Fibroblast of the conjunctiva (primary cell): ENCODE measurements at regions not wholly inside any gene's neighbourhood (a gene's known extent, or its start where the extent isn't known, plus 50 kb on each side); places are given as distances from the start of the nearest gene placed in this dataset.

Source experiments
- DNase-seq: peaks from one replicate; pipeline ENCODE4 v3.0.0-alpha.2; 2010; ENCODE audit warnings: low read depth

DNA sequence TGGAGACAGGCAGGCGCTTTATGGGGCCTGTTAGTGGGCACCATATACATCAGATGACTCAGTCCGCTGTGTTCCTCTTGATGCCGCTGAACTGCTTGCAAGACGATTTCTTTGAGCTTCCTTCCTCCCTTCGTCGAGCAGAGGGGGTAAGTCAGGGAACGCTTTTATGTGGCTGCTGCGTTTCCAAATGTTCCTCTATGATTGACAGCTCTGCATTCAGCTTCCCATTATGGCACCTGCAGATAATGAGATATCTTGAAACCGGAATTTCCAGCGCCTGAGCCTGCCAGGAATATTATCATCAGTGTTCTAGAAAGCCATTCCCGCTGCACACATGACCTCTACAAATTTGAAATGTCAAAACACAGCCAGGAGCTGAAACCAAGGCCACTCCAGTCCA lies 257.0 kb downstream of the TSHZ3 start:
- DNase-seq = no peak

DNA sequence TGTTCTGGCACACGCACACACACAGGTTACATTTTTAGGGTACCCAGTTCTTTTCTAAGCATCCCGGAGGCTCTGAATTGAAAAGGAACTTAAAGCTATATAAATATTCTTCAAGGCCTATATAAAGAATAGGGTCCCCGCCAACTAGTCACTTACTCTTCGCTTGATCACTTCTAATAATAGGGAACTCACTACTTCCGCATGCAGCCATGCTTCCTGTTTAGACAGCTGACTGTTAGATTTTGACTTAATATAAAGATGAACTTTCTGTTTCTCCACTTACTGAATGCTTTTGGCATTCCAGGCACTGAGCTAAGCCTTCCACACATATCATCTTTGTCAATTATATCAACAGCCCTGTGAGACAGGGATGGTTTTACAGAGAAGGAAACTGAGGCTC lies 259.6 kb downstream of the TSHZ3 start:
- no peak for DNase-seq

DNA sequence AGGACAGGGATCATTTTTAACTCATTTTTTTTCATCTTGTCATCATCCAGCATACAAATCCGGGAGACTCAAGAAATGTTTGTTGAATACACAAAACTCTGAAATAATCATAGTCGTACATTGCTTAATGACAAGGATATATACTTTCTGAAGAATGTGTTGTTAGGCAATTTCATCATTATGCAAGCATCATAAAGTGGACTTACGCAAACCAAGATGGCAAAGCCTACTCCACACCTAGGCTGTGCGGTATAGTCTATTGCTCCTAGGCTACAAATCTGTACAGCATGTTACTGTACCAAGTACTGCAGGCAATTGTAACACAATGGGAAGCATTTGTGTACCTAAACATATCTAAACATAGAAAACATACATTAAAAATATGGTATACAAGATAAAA lies 264.1 kb downstream of the TSHZ3 start:
- DNase-seq = no peak

DNA sequence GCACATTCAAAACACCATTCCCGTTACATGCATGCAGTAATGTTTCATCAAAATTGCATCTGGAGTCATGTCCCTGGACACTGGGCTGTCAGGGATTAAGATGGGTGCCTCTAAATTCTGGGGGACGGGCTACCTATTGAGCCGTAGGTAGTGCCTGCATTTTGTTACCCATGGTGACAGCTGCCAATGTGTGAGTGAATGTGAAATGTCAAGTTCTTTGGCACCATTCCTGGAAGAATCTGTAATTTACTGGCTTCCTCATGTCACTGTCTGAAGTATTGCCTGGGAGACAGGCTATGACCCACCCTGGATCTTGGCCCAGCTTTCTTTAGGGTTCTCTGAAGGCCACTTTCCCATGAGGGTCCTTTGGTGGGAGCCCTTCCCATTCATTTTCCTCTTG lies 266.1 kb downstream of the TSHZ3 start:
- no peak for DNase-seq

DNA sequence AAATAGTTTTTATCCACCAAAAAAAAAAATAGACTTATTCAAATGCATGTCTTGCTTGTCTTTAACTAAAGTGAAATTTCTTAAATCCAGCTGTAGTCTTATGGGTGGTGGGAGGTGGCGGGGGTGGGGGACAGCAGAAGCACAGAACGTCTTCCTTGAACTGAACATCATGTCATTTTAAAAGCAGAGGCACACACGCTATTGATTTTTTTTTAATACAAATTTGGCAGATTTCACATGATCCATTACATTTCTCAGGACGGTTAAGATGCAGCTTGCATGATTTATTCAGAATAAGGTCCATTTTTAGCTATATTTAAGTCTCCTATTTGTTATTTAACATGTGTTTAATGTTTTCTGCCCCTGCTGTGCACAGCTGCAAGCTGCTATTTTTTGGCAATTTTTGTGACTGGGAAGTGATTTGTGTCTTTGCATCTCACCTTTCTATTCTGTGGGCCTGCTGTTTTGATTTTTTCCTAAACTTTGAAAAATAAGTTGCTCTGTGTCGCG lies 274.0 kb downstream of the TSHZ3 start:
- no peak for DNase-seq

DNA sequence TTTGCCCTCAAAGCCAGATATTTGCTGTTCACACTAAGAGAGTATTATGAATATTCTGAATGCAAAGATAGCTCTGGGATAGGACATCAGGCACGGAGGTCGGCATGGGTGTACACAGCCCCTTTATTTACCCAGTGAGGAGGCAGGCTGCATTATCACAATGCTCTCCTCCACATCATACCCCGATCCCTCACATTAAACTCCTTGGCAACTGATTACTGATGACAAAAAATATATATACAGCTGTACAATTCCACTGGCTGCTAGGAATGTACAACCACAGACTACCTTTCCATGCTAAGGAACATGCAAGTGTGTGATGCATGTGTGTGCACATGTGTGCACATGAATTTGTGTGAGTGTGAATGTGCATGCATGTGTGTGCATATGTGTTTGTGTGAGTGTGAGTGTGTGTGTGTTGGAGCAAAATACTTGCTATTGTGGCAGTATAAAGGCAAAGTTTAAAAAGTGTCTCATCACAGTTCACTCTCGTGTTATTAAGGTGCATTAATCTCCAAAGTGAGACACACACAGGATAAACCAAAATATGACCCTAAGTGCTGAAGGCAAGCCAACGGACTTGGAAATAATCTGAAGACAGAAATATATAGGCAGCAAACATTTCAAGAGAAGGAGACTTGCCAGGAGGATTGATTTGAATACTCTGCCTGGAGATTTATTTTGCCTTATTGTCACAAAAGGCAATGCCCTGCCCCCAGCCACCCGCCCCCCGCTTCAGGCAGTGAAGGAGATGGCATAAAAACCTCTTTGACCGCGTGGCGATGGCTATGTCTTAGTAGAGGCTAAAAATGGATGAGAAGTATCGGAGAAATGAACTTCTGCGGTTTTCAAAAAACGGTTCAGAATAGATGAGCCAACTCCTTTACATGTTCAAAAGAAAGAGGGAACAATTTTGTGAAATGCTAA lies 274.8 kb downstream of the TSHZ3 start:
- no peak for DNase-seq

DNA sequence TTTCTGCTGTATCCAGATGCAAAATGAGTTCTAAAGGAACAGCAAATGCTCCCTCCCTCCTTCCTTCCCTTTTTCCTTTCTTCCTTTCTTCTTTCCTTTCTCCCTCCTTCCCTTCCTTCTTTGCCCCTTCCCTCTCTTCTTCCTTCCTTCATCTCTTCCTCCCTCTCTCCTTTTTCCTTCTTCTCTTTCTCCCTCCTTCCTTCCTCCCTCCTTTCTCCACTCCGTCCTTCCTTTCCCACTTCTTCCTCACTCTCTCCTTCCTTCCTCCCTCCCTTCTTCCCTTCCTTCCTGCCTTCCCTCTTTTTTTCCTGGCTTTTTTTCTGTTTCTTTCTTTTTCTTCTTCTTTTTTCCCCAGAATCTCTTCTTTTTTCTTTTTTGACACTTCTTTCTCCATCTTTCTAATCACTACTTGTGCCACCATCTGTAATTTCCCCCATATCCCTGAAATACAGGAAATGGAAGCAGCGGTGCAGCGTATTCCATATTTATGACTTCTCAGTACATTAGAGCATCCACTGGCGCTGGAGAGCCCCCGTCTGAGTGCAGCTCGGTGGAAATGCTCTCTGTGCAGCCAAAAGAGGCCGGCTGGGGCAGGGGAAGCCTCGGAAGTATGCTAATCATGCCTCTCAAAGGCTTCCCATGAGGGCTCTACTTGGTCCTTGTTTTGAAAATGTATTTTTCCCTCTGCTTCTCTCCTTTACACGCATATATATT lies 275.6 kb downstream of the TSHZ3 start:
- no peak for DNase-seq

DNA sequence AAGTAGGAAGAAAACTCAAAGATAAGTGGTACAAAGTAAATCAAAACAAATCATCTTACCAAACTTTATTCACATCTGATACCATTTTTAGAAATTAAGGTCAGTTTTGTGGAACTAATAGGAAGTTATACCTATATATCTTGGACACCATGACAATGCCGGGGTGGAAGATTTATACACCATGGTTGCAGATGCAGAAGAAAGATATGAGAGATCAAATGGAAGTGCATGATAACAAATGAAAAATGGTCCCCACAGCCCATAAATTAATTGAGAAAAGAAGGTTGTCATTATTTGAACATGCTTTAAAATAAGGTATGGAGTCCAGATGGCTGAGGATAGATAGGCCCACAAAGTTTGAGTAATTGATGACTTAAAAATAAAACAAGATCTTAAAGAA lies 276.8 kb downstream of the TSHZ3 start:
- no peak for DNase-seq

DNA sequence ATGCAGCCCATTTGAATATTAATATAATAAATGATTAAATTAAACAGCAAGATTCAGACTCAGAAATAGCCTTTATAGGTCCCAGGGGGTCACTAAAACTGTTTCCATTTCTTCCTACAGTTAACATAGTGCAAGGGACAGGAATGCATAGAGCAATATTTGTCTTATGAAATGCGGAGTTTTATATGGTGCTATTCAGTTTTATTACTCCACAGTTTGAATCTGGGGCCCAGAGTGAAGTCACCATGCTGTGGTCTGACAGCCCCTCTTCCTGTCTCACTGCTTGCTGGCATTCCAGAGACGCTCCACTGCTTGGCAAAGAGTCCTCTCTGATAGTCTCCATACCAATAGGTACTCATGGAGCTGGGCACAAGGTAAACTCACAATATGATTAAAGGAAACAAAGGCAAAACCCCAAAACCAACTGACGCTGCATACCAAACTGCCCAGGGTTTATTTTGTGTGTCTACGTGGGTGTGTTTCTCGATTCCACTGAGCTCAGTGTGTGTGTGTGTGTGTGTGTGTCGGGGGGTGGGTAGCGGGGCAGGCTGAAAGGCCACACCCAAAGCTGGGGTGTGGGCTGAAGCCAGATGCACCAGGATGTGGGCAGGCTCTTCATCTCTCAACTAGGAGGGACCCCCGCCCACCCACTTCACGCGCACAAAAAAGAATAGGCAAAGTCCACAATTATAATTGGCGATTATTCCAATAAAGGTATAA lies 277.9 kb downstream of the TSHZ3 start:
- DNase-seq = no peak

DNA sequence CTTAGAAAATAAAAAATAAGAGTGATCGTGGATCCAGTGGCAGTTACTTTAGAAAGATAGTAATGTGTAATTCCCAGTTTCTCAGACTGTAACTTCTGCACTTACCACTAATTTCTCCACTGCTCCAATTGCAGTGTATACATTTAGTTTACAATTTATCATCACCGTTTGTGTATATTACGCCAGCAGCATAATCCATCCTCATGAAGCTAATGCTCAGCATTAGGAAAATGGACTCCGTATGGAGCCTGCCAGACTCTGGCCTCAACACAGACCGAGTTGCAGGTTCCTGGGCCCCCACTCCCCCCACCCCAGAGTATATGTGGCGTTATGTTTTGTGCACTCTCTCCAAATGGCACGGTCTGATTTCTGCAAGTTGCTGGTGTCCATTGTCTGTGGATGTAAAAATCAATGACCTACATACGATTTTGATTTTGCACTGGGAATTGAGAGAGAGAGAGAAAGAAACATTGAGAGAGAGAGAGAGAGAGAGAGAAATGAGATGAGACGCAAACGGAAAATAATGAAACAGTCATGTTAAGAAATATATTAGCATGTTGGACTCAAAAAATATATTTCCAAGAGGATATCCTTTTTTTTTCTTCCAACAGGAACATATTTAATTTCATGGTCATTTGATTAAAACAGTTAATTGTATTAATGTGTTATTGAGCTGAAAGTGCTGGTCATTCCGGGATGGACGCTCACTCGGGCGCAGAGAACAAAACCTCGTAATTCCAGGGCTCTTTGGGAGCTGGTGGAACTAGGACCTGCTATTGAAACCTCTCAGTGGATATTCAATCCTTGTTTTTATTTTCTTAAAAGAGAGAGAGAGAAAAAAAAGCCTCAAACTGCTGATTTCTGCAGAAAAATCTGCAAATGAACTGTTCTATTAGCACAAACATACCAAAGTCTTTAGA lies 278.8 kb downstream of the TSHZ3 start:
- no peak for DNase-seq

DNA sequence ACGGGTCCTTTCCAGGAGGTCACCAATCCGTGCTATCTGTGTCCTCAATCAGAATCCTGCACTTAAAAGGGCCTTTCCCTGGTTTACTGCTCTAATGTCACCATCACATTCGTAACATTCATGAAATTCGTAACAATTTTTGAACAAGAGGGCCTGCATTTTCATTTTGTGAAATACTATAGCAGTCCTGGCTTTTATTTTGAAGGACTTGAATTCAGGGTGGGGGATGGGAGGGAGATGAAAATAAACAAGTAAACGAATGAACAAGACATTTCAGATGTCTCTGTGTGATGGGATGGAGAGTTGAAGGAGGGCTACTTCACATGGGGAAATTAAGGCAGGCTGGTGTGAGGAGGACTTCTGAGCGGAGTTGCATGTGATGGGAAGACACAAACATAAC lies 281.0 kb downstream of the TSHZ3 start:
- no peak for DNase-seq

DNA sequence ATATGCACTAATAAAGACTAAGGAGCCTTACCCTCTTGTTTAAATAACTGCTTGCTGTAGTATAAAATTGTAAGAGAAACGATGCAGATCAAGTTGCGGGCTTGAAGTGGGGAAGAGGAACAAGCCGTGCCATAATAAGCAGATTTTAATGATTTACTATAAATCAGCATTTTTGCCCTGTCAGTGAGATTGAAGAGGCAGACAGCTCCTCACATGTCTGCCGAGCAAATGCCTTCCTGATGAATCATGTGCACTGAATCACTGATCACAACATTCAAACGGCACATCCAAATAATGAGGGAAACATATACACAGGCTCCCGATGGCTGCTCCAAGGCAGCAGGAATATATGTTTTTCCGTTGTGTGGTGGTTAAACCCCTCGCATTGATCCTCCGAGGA lies 282.9 kb downstream of the TSHZ3 start:
- DNase-seq = peak; percentile 32

DNA sequence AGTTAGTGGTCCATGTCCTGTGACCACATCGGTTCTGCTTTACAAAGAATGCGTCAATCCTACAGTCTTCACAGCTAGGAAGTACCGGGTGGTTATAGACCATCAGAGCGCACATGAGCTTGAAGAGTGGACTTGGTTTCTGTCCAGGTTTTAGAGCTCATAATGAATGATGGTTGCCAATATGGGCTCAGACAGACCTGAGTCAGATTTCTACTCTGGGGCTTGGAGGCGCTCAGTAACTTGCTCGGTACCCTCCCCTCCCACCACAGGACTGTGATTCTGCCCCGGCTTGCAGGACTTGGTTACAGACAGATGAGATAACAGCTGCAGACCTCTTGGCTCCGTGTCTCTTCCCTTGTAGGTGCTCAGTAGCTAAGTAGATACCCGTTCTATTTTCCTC lies 284.7 kb downstream of the TSHZ3 start:
- DNase-seq = no peak

DNA sequence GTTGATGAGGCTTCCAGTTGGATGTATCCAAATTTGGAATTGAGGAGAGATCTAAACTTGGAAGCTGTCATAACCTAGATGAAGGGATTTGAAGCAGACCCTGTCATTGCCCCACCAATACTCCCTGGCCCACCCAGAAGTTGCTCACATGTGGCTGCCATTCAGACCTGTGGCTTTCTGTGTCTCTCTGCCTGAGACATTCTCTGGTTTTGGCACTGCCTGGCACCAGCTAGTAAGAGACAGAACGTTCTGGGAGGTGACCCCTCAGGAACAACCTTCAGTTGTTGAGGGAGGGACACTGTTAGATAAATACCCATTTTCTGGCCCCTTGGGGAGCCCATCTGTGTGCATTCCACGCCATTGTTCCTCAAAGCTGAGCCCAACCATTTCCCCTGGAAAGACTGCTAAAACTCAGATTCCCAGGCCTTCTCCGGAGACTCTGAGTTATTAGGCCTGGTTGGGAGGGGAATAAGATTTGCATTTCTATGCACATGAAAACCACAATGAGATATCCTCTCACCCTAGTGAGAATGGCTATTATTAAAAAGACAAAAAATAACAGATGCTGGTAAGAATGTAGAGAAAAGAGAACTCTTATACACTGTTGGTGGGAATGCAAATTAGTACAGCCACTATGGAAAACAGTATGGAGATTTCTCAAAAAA lies 290.4 kb downstream of the TSHZ3 start:
- DNase-seq = no peak

DNA sequence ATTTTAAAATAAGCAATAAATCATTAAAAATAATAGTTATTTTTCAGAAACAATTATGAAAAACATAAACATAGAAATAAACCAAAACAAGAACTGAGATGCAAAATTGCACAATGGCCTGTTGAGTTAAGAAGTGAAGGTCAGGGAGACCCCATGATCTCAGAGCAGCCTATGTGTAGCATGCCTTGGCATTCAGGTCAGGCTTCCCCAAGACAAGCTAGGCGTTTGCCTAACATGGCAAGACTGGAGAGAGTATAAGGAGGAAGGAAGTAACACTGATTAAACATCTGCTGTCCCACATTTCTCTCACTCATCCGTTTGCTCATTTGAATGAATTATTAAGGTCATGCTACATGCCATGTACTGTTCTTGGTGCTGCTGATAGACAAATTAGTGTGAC lies 291.8 kb downstream of the TSHZ3 start:
- no peak for DNase-seq

DNA sequence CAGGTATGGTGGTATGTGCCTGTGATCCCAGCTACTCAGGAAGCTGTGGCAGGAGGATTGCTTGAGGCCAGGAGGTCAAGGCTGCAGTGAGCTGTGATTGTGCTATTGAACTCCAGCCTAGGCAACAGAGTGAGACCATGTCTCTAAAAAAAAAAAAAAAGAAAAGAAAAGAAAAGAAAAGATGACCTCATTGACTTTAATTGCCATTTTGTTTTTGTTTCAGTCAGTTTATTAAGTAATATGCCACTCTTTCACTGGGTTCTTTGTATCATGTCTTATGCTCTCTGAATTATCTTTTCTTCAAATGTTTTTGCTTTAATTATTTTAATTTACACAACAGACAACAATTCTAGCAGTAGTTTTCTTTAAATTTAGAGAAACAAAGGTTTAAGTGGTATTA lies 293.8 kb downstream of the TSHZ3 start:
- no peak for DNase-seq

DNA sequence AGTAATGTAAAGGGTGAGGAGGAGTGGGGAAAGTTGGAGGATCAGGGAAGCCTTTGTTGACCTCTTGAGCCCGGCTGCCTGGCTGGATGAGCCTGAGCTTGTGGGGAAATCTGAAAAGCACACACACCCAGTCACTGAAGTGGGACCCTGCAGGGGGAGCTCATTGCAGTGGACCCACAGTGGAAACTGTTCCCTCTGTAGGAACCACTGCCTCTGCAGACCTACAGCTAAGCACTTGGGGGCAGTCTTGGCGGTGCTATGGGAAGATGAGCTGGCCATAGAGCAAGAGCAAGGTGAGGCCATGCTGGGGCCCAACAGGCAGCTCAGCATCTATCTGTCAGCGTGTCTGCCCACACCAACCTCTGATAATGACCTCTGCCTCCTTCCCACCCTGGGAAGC lies 294.8 kb downstream of the TSHZ3 start:
- peak; percentile 43 for DNase-seq

DNA sequence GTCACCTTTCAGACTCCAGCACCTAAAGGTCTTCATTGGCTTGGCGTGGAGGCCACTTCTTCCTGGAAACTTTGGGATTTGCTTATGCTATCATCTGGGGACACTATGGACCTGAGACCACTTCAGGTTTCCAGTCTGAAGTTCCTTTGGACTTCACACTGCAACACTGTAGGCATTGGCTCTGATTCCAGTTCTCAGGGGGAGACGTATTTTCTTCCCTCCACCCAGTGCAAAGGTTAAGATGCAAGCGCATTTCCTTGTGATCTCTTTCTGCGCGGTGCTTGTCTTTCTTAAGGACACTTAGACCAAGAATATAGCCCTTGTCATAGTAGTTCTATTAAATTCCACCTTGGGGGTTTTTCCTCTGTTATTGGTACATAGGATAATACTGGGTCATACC lies 299.8 kb downstream of the TSHZ3 start:
- DNase-seq = no peak

DNA sequence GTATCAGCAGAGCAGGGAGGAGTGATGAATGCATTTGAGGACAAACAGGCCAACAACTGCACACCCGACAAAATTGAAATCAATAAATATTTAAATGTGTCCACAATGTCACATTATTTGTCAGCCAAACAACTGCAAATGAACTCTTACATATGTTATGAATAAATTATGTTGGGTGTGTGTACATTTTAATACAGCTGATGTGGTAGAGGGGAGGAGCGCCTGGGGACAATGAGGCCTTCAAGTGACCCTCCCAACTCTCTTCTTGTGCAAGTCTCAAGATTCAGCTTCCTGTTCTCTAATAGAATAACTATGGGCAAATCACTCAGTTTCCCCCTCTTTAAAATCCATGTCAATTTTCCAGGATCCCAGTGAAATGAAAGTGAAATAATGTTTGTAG lies 303.2 kb downstream of the TSHZ3 start:
- DNase-seq = no peak

DNA sequence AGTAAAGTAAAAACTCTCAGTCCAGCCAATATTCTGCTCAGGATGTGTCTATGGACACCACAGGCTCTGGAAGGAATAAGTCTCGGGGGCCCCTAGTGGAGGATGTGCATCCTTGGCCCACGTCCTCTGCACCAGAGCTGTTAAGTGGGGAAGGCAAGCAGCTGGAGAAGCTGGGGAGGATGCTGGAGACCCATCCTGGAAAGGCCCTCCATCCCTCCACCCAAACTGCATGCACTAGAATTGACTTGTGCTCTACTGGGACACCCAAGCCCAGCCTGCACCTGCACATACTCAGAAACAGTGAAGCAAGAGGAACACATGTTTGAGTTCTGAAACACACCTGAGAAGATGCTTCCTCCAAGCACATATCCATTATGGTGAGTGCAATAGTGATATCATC lies 307.8 kb downstream of the TSHZ3 start:
- DNase-seq = no peak

DNA sequence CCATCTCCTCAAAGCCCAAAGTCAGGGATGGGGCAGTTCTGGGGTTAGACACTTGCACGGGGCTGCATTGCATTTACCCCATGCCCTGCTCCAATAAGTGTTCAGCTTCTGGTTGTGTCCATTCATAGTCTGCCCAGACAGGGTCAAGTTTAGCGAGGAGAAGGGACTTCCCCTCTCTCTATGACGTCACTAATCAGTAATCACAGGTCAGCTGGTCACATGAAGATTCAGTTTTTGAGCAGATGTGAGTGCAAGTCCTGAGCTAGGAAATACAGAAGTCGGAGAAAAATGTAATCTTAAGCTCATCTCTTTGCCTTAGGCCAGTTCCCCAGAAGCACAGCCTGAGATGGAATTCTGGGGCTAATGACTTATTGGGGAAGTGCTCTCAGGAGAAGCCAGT lies 310.1 kb downstream of the TSHZ3 start:
- no peak for DNase-seq
